Stimulated activated naive CD8-positive, alpha-beta T cell treated with anti-CD3 and anti-CD28 coated beads, Interleukin-15, amount 100 ng/mL, for 72 hours (primary cell): ENCODE measurements at regions not wholly inside any gene's neighbourhood (a gene's known extent, or its start where the extent isn't known, plus 50 kb on each side); places are given as distances from the start of the nearest gene placed in this dataset.
"Not testable (repeated sequence)": the region's sequence is repeated elsewhere in the genome, so short reads cannot be mapped to it uniquely, and the experiment has no call there.

ENCODE experiments used
- ATAC-seq: fragments of 150-1000 bp; cut with Tn5 transposase; 2 replicates; pipeline ENCODE4 v1.10.0; 2021; ENCODE audit warnings: mild to moderate bottlenecking, moderate library complexity
- DNase-seq, 2 donors: peaks; one replicate each; pipeline ENCODE4 v3.0.0; 2021 to 2022
- H3K27ac Mint-ChIP-seq, 2 donors: one replicate each; pipeline ENCODE4 v1.8.0; 2022; ENCODE audit warnings: mild to moderate bottlenecking in 2 of 2, mixed read lengths in 2 of 2, moderate library complexity in 2 of 2
- H3K27me3 Mint-ChIP-seq: one replicate; pipeline ENCODE4 v1.8.0; 2022; ENCODE audit warnings: mixed read lengths
- H3K4me1 Mint-ChIP-seq: one replicate; pipeline ENCODE4 v1.8.0; 2022; ENCODE audit warnings: mild to moderate bottlenecking, mixed read lengths
- H3K4me3 Mint-ChIP-seq, 2 donors: one replicate each; pipeline ENCODE4 v1.8.0; 2022; ENCODE audit warnings: mild to moderate bottlenecking in 2 of 2, mixed read lengths in 2 of 2, moderate library complexity in 1 of 2
- H3K9me3 Mint-ChIP-seq, 2 donors: one replicate each; pipeline ENCODE4 v1.8.0; 2022; ENCODE audit warnings: mixed read lengths in 2 of 2

GRCh38 chr19:30066781-30067759 is 125.0 kb downstream of the URI1 start:
- H3K4me1 Mint-ChIP-seq: no peaks in the 10 kb centered on the region
- H3K27me3 Mint-ChIP-seq: no peaks in the 10 kb centered on the region
- no peak overlapping the region for H3K4me3 Mint-ChIP-seq
- no peaks in the 10 kb centered on the region for H3K9me3 Mint-ChIP-seq
- DNase-seq: no peak
- no peak for ATAC-seq
- no peak overlapping the region for H3K27ac Mint-ChIP-seq

DNA sequence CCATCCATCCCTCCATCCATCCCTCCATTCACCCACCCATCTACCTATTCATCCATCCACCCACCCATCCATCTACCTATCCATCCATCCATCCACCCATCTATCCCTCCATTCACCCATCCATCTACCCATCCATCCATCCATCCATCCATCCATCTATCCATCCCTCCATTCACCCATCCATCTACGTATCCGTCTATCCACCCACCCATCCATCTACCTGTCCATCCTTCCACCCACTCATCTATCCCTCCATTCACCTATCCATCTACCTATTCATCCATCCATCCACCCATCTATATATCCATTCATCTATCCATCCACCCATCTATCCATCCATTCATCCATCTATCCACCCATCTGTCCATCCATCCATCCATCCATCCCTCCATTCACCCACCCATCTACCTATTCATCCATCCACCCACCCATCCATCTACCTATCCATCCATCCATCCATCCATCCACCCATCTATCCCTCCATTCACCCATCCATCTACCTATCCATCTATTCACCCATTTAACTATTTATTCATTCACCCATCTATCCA is 126.0 kb downstream of the URI1 start:
- H3K4me3 Mint-ChIP-seq, ATAC-seq, H3K27me3 Mint-ChIP-seq, H3K9me3 Mint-ChIP-seq, H3K4me1 Mint-ChIP-seq, DNase-seq, H3K27ac Mint-ChIP-seq: not testable (repeated sequence)

DNA sequence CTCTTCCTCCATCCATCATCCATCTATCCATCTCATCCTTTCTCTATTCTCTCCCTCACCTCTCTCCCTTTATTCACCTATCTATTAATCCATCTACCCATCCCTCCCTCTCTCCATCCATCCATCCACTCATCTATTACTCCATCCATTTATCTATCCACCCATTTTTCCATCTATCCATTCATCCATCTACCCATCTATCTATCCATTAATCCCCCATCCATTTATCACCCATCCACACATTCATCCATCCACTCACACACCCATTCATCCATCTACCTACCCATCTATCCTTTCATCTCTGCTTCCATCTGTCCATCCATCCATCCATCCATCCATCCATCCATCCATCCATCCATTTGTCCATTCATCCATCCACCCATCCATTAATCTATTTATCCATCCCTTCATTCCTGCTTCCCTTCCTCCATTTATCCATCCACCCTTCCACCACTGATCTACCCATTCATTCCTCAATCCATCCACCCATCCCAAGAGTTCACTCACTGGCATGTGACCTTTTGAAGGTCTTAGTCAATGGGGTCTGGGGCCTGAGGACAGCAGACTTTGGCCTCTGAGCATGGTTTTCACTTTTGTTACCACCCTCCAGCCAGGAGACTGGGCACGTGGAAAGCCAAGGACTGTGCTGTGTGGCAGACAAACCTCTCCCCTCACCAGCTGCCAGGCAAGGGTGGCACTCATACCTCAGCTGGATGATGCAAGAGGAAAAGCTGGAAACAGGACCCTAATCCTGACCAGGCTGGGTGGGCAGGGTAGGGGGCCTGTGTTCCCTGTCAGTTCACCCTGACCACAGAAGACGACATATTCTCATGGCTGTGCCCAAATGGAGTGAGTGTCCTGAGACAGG is 126.7 kb downstream of the URI1 start:
- Mint-ChIP-seq H3K9me3 (no peaks in the 10 kb centered on the region), H3K4me3 (no peak overlapping the region), H3K27ac (no peak overlapping the region), H3K27me3 (no peaks in the 10 kb centered on the region), H3K4me1 (no peaks in the 10 kb centered on the region)
- DNase-seq (no peak), ATAC-seq (no peak)

DNA sequence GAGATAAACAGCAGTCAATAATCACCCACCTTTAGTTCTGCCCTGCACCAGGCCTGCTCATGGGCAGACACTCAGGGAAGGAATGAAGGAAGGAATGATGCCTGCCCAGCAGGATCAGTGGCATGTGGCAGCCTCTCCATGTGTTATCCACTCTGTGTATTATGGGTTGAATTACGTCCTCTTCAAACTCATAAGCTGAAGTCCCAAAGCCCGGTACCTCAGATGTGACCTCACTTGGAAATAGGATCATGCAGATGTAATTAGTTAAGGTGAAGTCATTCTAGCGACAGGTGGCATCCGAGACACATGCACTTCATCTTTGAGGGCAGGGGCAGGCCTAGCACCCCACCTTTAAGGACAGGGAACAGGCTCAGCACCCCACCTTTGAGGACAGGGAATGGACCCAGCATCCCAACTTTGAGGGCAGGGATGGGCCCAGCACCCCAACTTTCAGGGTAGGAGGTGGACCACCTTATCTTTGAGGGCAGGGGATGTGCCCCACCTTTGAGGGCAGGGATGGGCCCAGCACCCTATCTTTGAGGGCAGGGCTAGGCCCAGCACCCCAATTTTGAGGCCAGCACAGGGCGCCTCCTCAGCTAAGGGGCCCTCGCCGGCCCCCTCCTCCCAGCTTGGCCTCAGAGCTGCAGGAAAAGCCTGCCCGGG is 127.6 kb downstream of the URI1 start:
- Mint-ChIP-seq H3K9me3 (no peaks in the 10 kb centered on the region), H3K4me3 (no peak overlapping the region), H3K27me3 (peaks cover 6% of the 10 kb centered on the region), H3K27ac (no peak overlapping the region), H3K4me1 (no peaks in the 10 kb centered on the region)
- ATAC-seq: no peak
- DNase-seq: no peak

DNA sequence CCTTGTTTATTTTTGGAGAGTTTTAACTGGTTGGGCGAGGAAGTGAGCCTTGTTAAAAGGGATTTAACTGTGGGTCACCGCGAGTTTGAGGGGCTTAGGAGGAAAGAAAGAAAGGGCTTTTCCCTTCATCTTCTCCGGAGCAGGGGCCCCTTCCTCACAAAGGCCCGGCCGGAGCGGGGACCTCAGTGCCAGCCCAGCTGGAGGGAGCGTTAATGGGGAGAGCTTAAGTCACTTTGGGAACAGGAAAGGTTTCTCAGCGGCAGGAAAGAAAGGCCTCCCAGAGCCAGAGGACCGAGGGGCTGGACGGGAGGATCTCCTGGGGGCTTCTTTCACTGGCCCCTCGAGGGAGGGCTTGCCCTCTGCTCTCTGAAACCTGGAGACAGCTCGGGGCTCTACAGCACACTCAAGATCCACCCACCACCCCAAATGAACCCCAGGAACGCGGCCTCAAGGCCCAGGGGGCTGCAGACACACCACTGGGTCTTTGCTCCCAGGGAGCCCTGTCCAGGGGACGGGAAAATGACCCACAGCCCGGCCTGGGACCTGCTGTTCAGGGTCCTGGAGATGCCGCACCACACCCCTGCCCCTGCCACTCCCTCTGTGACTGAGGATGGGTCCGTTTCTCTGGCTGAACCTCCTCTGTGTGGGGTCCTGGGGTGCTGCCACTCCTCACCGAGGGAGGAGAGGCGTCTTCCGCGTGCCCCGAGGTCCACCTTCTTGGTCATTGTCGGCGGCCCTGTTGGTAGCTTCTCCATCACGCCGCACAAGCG is 128.3 kb downstream of the URI1 start:
- H3K9me3 Mint-ChIP-seq: no peaks in the 10 kb centered on the region
- DNase-seq (no peak), ATAC-seq (no peak)
- no peaks in the 10 kb centered on the region for H3K4me1 Mint-ChIP-seq
- peaks cover 8% of the 10 kb centered on the region for H3K27me3 Mint-ChIP-seq
- no peak overlapping the region for H3K4me3 Mint-ChIP-seq
- no peak overlapping the region for H3K27ac Mint-ChIP-seq

- ATAC-seq (no peak), DNase-seq (no peak)
- H3K9me3 Mint-ChIP-seq: no peaks in the 10 kb centered on the region
- peak overlapping the region in 1 of 2 donors; percentile 4 for H3K27ac Mint-ChIP-seq
- peaks cover 14% of the 10 kb centered on the region for H3K27me3 Mint-ChIP-seq
- H3K4me3 Mint-ChIP-seq: no peak overlapping the region
- no peaks in the 10 kb centered on the region for H3K4me1 Mint-ChIP-seq
Observed at GRCh38 chr19:30070968-30071632, 129.1 kb downstream of the URI1 start.

DNA sequence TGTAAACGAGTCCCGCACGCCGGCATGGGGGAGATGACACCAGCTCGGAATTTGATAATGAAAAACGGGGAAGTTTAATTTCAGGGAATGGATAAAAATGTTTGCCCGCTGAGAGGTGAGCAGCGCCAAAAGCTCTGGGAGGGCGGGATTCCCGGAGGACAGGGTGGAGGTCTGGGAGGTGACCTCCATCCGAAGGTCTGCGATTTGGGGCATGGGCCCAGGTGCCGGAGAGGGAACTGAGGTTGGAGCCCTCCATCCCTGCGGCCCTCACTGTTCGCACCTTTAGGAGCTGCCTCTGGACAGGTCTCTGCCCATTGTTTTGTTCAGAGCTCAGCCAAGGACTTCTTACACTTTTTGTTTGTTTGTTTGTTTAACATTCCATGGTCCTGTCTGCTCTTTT is 129.8 kb downstream of the URI1 start:
- Mint-ChIP-seq H3K4me1 (no peaks in the 10 kb centered on the region), H3K4me3 (no peak overlapping the region), H3K9me3 (no peaks in the 10 kb centered on the region), H3K27me3 (peaks cover 16% of the 10 kb centered on the region), H3K27ac (no peak overlapping the region)
- ATAC-seq: no peak
- DNase-seq: no peak

GRCh38 chr19:30073152-30074000 is 131.3 kb downstream of the URI1 start:
- H3K9me3 Mint-ChIP-seq: no peaks in the 10 kb centered on the region

GRCh38 chr19:30074096-30074495 is 132.1 kb downstream of the URI1 start:
- no peak overlapping the region for H3K4me3 Mint-ChIP-seq
- ATAC-seq (no peak), DNase-seq (no peak)
- no peak overlapping the region for H3K27ac Mint-ChIP-seq
- no peaks in the 10 kb centered on the region for H3K4me1 Mint-ChIP-seq
- no peaks in the 10 kb centered on the region for H3K9me3 Mint-ChIP-seq
- peaks cover 18% of the 10 kb centered on the region for H3K27me3 Mint-ChIP-seq

More at GRCh38 chr19:30073152-30074000, 131.3 kb downstream of the URI1 start:
- no peak overlapping the region for H3K27ac Mint-ChIP-seq
- peaks cover 16% of the 10 kb centered on the region for H3K27me3 Mint-ChIP-seq
- ATAC-seq: no peak
- no peaks in the 10 kb centered on the region for H3K4me1 Mint-ChIP-seq
- DNase-seq: no peak
- no peak overlapping the region for H3K4me3 Mint-ChIP-seq

GRCh38 chr19:30074741-30075715 is 133.0 kb downstream of the URI1 start:
- Mint-ChIP-seq H3K4me3 (no peak overlapping the region), H3K27me3 (peaks cover 22% of the 10 kb centered on the region), H3K4me1 (no peaks in the 10 kb centered on the region), H3K27ac (no peak overlapping the region), H3K9me3 (no peaks in the 10 kb centered on the region)
- ATAC-seq (no peak), DNase-seq (no peak)

DNA sequence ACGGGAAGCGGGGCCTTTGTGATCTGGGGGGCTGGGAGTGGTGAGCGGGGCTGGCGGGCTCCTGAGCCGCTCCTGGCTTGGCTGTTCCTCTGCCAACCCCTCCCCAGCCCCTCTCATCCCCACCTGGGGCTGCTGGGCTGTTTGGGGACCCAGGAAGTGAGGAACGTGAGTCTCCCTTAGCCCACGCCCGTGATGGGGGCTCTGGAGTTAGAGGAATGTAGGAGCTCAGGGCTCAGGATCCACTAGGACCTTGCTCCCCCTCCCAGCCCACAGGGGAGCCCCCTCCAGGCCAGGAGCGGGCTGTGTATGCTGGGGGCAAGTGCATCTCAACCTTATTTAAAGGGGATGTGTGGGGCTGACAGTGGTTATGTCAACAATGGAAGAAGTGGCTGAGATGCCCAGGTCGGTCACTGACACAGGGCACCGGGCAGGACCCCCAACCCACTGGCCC is 134.1 kb downstream of the URI1 start:
- DNase-seq: no peak
- Mint-ChIP-seq H3K27ac (peak overlapping the region in 1 of 2 donors; percentile 50), H3K27me3 (peaks cover 29% of the 10 kb centered on the region), H3K9me3 (no peaks in the 10 kb centered on the region), H3K4me1 (no peaks in the 10 kb centered on the region), H3K4me3 (no peak overlapping the region)
- ATAC-seq: no peak

DNA sequence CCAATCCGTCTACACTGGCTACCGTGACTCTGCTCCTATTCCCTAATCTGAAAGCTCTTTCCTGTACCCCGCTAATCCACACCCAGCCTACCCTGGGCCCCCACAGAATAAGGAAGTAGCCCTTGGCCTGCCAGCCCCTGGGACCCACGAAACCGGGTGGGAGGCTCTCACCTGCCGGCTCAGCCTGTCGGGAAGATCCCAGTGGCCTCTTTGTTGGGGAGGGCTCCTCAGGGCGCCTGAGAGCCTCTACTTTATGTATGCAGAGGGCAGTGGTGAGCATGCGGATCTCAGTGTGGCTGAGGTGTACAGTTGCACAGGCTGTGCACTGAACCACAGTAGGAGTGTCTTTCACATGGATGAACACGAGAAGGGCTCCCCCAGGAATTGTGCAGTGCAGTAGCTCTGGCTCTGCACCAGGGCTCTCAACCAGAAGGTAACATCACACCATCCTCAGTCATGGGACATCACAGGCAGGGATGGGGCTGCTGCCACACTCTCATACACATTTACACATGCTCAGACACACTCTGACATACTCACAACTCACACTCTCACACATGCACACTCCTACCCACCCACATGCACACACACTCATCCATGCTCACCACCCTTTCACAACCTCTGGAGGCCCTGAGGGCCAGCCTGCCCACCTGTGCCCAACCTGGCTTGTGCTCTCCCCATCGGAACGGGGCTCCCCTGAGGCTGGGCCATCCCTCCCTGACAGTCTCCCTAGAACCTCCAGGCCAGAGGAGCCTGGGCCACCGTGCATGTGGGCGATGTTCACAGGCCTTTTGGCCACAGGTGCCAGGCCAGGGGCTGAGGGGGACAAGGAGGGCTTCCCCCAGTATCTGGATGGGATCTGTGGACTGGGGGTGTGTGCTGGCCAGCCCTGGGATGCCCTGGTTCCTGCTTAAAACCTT is 135.0 kb downstream of the URI1 start:
- Mint-ChIP-seq H3K4me3 (no peak overlapping the region), H3K4me1 (no peaks in the 10 kb centered on the region), H3K27me3 (peaks cover 37% of the 10 kb centered on the region), H3K9me3 (no peaks in the 10 kb centered on the region), H3K27ac (no peak overlapping the region)
- ATAC-seq: peak; percentile 20
- DNase-seq: no peak
